Hippocampal formation (tissue), 2 donors: ENCODE measurements at regions not wholly inside any gene's neighbourhood (a gene's known extent, or its start where the extent isn't known, plus 50 kb on each side); places are given as distances from the start of the nearest gene placed in this dataset.
"Not testable (repeated sequence)": the region's sequence is repeated elsewhere in the genome, so short reads cannot be mapped to it uniquely, and the experiment has no call there.

Experiments
- DNase-seq, 2 donors: peaks; one replicate each; lab custom pipeline; 2025; lab: John Stamatoyannopoulos, UW

DNA sequence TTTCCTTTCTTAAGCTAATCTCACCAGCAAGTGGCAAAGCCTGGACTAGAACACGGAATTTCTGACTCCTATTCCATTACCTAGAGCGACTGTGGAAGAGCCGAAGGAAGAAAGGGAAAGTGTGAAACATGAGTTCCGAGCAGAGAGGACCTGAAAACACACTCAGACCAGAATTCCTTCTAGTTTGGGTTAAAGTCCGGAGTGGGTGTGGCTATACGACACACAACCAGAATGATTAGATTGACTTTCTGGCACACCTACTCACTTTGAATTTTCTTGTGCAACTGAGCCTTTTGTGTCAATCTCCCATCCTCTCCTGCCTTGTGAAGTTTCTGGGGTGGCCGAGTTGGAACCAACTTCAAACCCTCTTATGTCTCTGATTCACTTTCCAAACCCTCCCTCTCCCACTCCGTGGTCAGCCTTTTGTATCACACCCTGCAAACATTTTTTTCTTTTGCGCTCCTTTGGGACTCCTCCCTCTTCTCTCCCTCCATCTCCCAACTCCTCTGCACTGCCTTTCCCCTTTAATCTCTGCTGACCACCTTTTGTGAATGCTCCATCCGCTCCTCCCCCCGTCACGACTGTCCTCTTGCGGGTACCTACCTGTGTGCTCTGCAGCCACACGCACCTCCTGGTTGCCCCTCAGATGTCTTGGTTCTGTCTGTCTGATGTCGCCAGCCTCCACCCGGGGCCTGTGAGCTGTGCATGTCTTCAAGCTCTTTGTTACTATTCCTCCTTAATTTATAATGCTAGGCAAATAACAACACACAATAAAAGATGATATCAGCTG lies 86.3 kb upstream of the BLID start:
- no peak for DNase-seq

DNA sequence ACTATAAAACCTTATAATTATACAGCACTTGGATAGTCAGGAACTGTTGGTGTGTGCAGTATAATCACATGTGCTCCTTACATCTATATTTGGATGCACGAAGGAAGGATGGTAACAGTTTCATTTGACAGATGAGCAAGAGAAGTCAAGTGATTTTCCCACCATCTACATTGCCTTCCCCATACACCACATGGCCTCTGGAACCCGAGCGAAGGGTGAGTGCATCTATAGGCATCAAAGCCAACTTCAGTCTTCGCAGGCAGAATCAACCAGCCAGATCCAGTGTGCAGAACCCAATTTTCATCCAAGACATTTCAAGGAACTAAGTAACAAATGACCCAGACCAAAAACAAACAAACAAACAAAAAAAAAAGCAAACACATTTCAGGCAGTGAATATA lies 85.1 kb upstream of the BLID start:
- DNase-seq, result no peak

DNA sequence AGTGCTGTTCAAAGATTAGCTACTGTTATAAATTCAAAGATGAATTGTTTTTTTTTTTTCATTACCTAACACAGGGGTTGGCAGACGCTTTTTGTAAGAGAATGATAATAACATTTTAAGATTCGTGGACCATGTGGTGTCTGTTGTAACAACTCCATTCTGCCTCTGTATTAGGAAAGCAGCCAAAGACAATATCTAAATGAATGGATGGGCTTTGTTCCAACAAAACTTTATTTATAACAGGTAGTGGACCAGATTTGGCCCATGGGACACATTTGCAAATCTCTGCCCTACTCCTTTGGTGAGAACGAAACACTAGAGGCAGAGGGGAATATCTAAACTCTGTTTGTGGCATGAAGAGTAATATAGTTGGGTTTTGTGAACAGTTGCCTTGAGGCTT lies 83.6 kb upstream of the BLID start:
- DNase-seq, result no peak

DNA sequence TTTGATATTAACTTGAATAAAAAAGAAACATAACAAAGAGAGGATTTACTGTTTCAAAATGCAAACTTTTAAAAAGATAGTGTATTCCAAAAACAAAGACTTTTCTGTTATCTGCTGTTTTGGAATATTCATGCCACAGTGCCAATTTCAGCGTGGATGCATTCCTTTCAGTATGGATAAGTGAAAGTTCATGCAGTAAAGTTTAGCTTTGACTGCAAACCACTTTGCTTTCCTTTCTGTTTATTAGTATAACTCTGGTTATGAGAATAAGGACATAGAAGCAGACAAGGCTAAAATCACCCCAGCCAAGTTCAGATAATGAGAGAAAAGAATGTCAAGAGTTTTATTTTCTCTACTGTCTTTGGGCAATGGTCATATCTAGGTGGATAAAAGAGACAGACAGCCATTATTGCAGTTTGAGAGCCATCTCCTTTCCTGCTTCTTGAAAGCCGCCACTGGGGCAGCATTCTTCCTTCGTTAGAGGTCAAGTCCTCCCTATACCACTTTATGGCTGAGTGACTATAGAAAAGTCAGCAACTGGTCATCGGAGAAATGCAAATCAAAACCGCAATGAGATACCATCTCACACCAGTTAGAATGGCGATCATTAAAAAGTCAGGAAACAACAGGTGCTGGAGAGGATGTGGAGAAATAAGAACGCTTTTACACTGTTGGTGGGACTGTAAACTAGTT lies 82.4 kb upstream of the BLID start:
- DNase-seq, result no peak

DNA sequence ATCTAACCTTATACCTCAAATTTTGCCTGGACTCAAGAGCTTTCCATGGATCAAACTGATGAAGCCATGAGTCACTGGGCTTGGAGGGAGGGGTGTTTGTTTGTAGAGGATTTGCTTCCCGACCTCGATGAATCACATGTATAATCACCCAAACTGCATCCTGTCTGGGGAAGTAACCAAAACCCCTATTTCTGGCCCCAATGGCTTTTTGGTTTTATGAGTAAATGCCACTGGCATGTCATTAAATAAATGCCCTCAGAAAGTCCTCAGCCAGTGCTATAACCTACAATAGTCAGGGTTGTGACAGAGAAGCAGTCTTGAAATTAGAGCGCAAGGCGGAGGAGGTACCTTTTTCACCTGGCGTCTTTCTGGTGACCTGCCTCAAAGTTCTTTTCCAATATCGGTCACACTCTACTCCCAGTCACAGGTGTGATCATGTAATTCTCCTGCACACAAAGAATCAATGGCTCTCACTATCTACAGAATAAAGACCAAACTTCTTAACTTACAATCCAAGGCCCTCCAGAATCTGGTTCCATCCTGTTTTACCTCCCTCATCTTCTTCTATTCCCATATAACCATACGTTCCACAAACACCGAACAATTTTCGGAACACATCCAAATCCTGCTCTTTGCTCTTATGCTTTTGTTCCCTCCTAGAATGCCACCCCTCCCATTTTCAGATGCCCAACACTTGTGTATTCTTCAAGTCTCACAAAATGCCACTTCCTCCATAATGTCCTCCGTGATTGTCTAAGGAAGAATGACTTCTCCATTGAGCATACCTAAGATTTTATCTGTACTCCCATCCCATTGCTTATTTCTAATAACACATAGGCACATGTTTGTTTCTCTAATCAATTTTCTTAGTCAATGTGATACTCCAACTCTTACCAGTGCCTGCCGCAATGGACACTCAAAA lies 81.3 kb upstream of the BLID start:
- no peak for DNase-seq

DNA sequence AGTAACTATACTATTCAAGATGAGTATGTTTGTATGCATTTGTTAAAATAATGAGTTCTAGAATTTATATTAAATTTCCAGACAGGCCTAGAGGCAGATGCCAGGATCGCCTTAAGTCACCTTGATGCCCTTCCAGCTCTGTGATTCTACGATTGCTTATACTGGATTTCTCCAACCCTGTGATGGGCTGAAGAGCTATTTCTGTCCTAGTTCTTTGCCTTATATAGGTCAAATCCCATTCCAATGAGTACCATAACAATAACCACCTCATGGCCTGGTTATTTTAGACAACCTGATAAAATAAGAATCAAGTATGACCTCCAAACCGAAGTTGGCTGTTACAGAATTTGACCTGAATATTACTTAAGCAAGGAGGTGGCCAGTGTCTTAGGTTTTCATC lies 79.8 kb upstream of the BLID start:
- DNase-seq, result no peak

DNA sequence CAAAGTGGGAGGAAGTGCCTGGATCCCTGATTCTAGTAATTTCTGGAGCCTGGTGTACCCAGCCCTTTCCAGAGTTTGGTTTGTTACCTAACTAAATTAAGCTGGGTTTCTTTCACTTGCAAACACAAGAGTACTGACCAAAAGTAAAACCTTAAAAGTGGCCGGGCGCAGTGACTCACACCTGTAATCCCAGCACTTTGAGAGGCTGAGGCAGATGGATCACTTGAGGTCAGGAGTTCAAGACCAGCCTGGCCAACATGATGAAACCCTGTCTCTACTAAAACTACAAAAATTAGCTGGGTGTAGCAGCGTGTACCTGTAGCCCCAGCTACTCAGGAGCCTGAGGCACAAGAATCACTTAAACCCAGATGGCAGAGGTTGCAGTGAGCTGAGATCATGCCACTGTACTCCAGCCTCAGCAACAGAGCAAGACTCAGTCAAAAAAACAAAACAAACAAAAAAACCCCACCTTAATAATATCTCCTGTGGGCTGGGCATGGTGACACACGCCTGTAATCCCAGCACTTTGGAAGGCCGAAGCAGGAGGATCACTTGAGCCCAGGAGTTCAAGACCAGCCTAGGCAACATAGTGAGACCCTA lies 78.0 kb upstream of the BLID start:
- DNase-seq, result not testable (repeated sequence)

DNA sequence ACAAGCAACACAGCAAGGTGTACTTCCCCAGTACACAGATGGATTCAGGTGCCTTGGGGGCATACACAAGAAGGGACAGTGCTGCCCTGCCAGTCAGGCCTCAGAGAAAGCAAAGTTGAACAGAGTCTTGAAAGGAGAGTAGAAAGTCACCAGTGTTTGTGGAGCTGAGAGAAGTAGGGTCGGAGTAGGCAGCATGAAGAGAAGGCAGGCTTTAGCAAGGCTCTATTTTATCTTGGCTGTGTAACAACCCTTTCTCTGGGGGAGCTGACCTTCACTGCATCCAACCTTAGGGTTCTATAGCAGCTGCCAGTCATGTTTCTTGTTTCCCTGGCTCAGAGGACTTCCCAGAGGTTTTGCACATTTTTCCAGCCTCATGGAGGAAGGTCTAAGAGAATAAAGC lies 77.4 kb upstream of the BLID start:
- no peak for DNase-seq

DNA sequence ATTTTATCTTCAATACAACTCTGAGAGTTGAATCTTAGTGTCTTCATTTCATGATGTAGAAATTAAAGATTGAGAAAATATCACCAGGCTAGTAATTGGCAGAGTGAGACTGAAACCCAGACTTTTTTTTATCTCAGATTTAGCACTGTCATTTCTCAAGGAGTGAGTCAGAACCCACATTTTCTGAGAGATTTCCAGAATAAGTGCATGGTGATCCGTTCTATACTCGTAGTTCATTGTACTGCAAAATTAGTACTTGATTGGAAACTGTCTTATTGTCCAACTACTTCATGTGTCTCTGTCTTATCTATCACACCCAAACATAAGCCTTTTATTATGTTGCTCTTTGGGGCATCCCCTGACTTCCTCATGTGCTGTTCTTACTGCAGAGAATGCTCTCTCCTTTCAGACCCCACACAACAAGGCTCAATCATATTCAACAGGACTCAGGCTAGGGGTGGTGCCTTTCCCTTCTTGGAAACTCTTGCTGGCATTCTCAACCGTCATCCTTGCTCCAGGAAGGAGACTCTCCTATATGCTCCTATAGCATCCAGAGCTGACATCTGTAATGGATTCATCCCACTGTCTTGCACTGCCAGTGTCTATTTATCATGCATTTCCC lies 76.7 kb upstream of the BLID start:
- no peak for DNase-seq

DNA sequence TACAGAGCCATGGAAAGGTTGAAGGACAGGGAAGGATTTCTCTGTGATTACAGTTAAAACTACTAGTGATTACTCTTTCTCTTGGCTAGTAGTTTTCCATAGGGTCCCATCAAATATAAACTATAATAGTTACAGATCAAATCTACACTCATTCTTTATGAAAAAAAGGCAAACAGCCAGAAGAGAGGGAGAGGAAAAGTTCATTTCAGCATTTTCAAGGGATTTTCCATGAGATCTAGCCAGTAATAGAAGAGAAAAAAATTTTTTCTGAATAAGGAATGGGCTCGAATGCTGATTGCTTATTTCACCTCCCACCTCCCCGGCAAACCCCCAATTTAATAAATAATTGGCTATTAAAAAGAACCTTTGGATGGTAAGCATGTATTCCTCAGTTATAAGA lies 74.8 kb upstream of the BLID start:
- DNase-seq, result no peak

DNA sequence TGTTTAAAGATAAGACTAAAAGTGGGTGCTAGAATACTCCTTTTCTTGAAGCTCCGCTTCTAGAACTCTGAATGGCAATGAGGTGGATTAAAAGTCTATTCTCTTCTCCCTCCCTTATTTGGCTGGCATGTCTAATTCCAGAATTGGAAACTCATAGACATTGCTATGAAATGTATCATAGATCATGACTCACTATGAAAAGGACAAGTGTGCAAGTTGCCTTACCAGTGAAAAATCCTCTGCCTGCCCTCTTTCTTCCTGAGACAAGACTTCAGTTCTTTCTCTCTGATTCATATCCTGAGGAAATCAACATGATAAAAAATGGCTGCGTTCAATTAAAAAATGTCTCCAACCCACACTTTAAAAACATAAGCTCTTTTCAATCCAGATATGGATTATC lies 73.2 kb upstream of the BLID start:
- DNase-seq, result no peak

DNA sequence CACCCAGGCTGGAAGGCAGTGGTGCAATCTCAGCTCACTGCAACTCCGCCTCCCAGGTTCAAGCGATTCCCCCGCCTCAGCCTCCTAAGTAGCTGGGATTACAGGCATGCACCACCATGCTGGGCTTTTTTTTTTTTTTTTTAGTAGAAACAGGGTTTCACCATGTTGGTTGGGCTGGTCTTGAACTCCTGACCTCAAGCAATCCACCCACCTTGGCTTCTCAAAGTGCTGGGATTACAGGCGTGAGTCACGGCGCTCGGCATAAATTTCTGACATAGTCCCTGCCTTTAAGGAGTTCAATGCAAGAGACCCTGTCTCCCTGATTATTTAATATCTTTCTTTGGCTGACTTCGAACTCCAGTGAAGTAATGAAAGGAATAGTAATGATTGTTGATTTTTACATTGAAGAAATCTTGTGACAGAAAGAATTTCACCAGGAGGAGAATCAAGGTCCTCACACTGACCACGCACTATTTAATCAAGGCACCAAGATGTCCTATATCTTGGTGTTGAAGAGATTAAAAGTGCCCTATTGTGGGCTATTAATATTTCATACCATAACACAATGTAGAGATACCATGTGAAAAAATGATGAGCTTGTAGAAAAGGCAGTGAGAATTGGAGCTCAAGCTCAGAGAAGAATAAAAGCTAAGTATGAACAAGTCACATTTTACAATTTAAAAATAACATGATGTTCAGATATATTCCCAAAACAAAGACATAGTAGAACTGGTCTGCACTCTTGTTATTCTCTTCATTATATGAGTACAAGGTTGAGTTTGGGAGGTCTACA lies 71.6 kb upstream of the BLID start:
- DNase-seq, result no peak

DNA sequence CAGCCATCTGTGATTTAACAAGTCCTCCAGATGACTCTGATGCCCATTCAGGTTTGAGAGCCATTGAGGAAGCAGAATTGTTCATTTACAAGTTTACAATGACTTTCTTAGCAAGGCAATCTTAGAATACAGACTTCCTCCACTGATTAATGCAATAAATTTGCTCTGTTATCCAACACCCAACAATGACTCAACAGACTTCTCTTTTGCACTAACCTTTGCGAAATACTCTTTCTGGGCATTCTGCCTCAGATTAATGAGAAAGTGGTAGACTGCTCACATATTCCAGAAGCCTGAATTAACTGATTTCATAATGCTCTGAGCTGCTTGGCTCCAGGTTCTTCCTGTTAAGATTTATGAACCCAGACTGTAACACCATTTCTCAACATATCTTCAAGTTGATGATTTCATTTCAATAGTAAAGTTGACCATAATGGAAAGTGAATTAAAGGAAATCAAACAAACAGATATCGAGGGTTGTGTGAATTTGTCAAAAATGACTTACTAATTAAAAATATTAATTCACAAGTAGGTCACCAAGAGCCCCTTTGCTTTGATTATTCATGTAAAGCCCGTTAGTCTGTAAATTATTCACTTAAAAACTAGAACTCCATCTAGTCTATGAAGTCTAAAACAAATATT lies 70.5 kb upstream of the BLID start:
- DNase-seq, result no peak

DNA sequence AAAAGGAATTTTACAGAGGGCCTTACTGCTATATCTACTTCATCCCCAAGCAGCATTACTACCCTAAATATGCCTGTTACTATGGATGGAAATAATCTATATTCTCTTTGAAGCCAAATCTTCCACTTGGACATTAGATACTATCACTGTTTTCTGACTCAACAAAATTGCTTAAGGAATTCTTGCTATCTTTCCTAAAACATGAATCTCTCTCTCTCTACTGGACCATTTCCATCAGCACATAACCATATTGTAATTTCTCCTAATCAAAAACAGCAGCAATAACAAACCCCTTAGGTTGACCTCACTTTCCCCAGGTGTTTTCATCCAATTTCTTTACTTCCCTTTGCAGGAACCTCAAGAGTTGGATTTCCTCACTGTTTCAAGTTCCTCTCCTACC lies 67.9 kb upstream of the BLID start:
- DNase-seq, result no peak

DNA sequence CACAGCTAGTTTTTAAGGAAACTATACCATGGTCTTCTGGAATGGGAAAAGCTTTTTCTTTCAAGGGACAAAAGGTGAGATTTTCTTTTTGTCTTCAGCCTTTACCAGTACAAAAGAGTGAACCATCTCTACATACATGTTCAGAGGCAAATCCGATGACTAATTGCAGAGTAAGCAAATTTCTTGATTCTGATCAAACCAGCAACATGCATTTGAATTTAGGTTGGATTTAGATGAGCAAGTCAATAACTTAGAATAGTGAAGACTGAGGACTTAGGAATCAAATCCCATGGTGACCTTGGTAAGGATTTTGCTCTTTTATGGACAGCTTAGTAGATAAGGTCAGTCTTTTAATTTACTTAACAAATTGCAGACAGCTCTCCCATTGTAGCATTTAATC lies 65.9 kb upstream of the BLID start:
- DNase-seq, result no peak

DNA sequence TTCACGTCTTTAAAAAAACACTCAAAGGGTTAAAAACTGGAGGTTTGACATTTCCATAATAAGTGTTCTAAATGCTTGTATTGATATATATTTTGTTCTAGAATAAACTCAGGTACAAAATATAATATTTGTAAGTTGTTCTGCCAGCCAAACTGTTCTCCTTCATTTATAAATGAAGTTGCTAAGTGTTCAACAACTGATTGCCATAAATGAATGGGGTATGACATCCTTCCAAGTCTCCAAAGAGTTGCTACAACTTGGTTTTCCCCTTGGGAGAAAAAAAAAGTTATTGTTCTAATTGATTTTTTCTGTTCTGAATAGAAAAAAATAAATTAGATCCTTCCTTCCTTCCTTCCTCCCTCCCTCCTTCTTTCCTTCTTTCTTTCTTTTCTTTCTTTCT lies 65.4 kb upstream of the BLID start:
- no peak for DNase-seq

DNA sequence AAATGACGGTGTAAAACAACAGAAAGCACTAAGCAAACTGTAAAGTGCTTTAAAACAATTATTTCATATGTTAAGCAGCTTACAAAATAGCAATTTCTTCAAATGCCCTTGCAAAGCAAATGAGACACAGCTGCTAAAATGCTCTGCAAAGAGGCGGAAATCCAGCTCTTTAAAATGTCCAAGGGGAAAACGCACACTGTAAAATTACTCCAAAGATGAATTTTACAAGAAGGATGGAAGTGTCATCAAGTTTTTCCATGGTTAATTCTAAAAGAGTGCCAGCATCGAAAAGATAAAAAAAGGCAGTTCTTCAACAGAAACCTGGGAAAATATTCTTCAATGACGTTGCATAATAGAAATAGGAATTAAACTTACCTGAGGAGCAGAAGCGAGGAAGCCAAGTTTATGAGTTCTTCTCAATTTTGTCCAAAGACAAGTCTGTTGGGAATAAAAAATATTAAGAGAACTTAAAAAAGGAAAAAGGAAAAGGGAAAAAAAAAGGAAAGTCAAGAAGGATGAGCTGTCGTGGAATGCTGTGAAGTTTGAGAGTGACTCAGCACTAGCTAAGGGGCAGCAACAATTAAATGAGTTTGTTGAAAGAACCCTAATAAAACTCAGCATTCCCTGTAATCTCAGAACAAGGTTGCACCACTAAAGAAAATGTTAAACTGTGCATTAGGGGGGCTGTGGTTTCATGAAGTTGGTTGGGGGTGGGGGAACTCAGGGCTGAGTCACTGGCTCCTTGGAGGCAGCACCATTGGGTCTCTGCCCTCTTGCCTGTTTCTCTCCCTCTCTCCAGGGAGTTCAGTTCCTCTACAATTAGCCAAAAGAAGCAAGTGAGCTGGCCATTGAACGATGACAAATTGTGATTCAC lies 64.2 kb upstream of the BLID start:
- no peak for DNase-seq

DNA sequence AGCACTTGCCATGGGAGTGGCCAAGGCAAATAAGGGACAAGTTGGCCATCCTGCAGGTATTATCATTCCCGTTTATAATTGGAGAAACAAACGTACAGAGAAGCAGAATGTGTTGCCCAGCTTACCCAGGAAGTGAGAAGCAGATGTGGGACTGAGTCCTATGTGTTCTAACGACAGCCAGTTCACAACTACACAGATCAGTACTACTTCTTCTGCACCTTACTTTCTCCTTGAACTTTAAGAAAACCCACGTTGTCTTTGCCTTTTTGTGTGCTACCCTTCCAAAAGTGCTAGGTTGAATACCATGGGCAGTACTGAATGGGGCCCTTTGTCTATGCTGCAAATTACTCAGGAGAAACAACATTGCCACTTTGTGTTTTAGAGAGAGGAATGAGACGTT lies 62.8 kb upstream of the BLID start:
- DNase-seq, result peak in 1 of 2 donors; percentile 51

DNA sequence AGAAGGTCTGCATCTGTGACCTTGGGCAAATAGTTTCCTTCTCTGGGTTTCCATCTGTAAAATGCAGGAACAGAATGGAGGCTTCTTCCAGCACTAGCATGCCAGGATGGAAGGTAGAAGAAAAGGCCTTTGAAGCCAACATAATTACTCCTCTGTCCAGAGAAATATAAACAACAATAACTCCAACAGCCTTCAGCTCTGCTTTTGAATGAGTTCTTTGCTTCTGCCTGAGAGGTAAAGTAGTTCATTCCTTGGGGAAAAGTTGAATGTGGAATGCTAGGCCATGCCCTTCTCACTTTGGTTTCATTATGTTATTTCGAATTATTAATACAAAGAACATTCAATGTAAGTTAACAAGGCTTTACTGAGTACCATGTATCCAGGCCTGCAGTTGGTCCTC lies 61.2 kb upstream of the BLID start:
- peak in 1 of 2 donors; percentile 37 for DNase-seq
